ENCODE measurements at regions not wholly inside any gene's neighbourhood (a gene's known extent, or its start where the extent isn't known, plus 50 kb on each side); places are given as distances from the start of the nearest gene placed in this dataset.

GRCh38 chr9:28101509-28101908 is 528.2 kb upstream of the C9orf72 start:
- no peak for TF ChIP-seq CTCF (IDR thresholded peaks at IDR 0.05)
- no peak for TF ChIP-seq POLR2AphosphoS5 (IDR thresholded peaks at IDR 0.05; ENCODE audit: low read depth, low read length)
- TF ChIP-seq REST (IDR thresholded peaks at IDR 0.05; ENCODE audit: insufficient read depth in 1 of 2, low read depth in 2 of 2, low read length in 1 of 2): no peak
- TF ChIP-seq SIN3A (IDR thresholded peaks at IDR 0.05; ENCODE audit: borderline replicate concordance, insufficient read depth, low read depth, low read length): no peak
- no peak for TF ChIP-seq TCF7L2 (IDR thresholded peaks at IDR 0.05; ENCODE audit: low read depth, low read length)
